ENCODE measurements at regions not wholly inside any gene's neighbourhood (a gene's known extent, or its start where the extent isn't known, plus 50 kb on each side); places are given as distances from the start of the nearest gene placed in this dataset.

GRCh38 chr1:190739926-190740325 lies 262.3 kb upstream of the BRINP3 start:
- no peak for TF ChIP-seq CTCF (IDR thresholded peaks at IDR 0.05; ENCODE audit: borderline replicate concordance, extremely low read depth, low read length, poor library complexity, severe bottlenecking)
- no peak for TF ChIP-seq EZH2 (IDR thresholded peaks at IDR 0.05; ENCODE audit: borderline replicate concordance, low read depth, low read length, severe bottlenecking)
